ENCODE measurements at regions not wholly inside any gene's neighbourhood (a gene's known extent, or its start where the extent isn't known, plus 50 kb on each side); places are given as distances from the start of the nearest gene placed in this dataset.

DNA sequence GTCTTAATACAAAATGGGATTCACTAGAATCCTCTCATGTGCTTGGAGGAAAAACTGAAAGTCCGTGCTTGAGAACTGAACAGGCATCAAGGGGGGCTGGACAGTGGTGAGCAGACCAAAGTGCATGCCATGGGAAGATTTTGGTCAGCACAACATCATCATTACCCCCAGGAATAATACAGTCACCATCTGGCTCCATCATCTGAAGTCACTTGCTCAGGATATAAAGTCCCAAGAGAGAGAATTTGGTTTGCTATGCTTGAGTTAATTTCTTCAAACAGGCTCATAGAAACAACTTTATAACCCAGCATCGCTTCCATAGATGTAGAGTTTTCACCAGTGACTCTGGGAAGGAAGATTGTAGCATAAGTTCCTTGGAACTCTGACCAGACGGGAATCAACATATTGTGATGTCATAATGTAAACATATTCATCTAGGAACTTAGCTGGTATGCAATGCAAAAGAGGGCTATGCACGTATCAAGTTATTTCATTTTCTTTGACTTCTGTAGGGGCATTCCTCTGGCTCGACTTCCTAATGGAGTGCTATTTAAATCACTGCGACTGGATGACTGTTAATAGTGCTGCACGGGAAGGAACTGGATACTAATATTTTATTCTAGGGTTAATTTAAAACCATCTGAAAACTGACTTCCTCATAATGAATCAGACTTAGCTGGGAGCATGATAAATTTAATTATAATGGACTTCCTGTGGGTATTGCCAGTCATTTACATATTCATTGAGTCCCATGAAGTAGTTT lies 145.2 kb downstream of the MTRR start:
- H3K4me1 Mint-ChIP-seq (ENCODE audit: low read depth) = no peaks in the 10 kb centered on the region
- H3K9me3 Mint-ChIP-seq = peaks cover 6% of the 10 kb centered on the region
- no peak overlapping the region for H3K4me3 Mint-ChIP-seq
- no peak overlapping the region for H3K27ac Mint-ChIP-seq
- no peaks in the 10 kb centered on the region for H3K27me3 Mint-ChIP-seq
- H3K36me3 Mint-ChIP-seq (ENCODE audit: low read depth) = no peaks in the 10 kb centered on the region

DNA sequence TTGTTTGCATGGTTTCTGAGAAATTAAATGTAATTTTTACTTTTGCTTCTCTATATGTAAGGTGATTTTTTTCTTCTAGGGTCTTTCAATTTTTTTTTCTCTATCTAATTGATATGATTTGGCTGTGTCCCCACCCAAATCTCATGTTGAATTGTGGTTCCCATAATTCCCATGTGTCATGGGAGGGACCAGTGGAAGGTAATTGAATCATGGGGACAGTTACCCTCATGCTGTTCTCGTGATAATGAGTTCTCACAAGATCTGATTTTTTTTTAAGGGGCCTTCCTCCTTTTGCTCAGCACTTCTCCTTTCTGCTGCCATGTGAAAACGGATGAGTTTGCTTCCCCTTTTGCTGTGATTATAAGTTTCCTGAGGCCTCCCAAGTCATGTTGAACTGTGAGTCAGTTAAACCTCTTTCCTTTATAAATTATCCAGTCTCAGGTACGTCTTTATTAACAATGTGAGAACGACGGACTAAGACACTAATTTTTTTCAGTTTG lies 150.8 kb downstream of the MTRR start:
- Mint-ChIP-seq H3K4me3 (no peak overlapping the region), H3K27ac (no peak overlapping the region), H3K9me3 (peaks cover 19% of the 10 kb centered on the region), H3K27me3 (no peaks in the 10 kb centered on the region), H3K4me1 (ENCODE audit: low read depth) (peaks cover 4% of the 10 kb centered on the region), H3K36me3 (ENCODE audit: low read depth) (no peaks in the 10 kb centered on the region)

DNA sequence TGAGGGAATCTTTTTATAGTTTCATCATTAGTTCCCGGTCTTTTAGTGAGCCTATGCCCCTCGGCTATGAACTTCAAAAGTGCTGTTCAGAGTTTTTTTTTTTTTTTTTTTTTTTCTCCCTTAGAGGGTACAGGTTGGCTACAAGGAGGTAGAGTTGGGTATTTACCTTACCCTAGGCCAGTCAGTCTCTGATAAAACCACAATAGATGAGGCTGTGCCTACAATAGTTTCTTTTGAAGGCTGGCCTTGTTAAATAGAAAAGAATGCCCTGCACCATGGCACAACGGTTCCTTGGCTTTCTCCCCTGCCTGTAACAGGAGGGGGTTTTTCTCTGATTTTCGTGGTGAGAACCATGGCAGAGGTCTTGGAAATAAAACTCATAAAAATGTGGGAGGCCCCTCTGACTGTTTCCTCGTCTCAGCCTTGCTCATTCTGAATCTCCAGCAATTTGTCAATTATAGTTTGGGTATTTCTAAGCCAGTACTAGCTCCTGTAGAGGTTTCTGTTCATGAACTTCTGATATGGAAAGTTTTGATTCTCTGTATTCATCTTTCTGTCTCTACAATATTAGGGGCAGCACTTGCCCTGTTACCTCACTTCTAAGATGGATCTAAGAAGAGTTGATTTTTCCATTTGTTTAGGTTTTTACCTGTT lies 152.0 kb downstream of the MTRR start:
- Mint-ChIP-seq H3K4me3 (no peak overlapping the region), H3K4me1 (ENCODE audit: low read depth) (peaks cover 4% of the 10 kb centered on the region), H3K27me3 (no peaks in the 10 kb centered on the region), H3K27ac (no peak overlapping the region), H3K36me3 (ENCODE audit: low read depth) (no peaks in the 10 kb centered on the region), H3K9me3 (peaks cover 19% of the 10 kb centered on the region)

DNA sequence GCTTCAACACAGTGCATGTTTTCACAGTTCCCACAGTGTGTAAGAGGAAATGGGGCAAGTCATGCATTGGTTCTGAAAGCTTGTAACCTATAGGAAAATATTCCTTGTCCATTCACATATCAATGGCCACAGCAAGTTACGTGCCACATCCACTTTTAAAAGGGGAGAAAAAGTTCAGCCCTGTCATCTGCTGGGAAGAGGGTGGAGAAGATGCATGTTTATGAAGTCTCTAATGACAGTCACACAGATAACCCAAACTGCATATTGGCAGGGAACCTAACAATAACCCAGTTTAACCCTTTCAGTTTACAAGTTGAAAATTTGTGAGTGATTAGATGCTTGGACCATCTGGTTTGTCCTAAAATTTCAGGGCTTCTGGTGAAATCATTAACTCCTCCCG lies 159.3 kb downstream of the MTRR start:
- H3K4me1 Mint-ChIP-seq (ENCODE audit: low read depth) = no peaks in the 10 kb centered on the region
- no peak overlapping the region for H3K4me3 Mint-ChIP-seq
- H3K27ac Mint-ChIP-seq = no peak overlapping the region
- no peaks in the 10 kb centered on the region for H3K27me3 Mint-ChIP-seq
- H3K36me3 Mint-ChIP-seq (ENCODE audit: low read depth) = no peaks in the 10 kb centered on the region
- H3K9me3 Mint-ChIP-seq = no peaks in the 10 kb centered on the region

DNA sequence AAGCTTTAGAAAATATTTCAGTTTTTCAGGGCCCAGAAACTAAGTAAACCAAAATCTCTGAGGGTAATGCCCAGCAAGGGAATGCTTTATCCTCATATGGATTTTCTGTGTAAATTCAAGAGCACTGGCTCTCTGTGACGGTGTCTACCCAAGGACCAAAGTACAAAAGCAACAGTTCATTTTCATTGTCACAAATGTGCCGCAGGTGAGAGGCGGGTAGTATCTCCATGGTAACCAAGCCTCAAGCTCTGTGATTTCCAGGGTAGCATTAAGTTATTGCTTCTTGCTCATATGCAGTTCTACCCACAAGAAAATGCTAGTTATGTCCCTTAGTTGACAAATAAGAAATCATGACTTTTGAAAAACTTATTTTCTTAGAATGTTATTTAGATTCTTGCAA lies 164.3 kb downstream of the MTRR start:
- Mint-ChIP-seq H3K36me3 (ENCODE audit: low read depth) (no peaks in the 10 kb centered on the region), H3K9me3 (no peaks in the 10 kb centered on the region), H3K4me1 (ENCODE audit: low read depth) (no peaks in the 10 kb centered on the region)

DNA sequence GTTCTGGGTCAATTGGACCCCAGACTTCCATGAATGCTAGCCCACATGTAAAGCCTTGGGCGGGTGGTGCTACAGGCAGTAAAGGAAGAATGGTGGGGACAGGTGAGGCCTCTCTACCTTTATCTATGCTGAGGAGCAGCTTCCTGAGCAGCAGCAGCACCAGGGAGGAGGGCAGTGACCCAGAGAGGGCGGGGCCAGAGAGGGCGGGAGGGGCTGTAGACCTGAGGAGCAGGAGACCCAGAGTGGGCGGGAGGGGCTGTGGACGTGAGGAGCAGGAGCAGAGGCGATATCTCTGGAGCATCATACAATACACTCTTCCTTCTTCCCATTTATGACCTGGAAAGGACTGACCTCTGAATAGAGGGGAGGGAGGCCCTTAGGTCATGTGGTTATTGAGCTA lies 165.9 kb downstream of the MTRR start:
- Mint-ChIP-seq H3K36me3 (ENCODE audit: low read depth) (no peaks in the 10 kb centered on the region), H3K9me3 (no peaks in the 10 kb centered on the region), H3K4me1 (ENCODE audit: low read depth) (no peaks in the 10 kb centered on the region), H3K27me3 (peaks cover 3% of the 10 kb centered on the region), H3K4me3 (no peak overlapping the region), H3K27ac (no peak overlapping the region)

More for the DNA sequence above, 164.3 kb downstream of the MTRR start:
- Mint-ChIP-seq H3K27me3 (peaks cover 3% of the 10 kb centered on the region), H3K4me3 (no peak overlapping the region), H3K27ac (no peak overlapping the region)

DNA sequence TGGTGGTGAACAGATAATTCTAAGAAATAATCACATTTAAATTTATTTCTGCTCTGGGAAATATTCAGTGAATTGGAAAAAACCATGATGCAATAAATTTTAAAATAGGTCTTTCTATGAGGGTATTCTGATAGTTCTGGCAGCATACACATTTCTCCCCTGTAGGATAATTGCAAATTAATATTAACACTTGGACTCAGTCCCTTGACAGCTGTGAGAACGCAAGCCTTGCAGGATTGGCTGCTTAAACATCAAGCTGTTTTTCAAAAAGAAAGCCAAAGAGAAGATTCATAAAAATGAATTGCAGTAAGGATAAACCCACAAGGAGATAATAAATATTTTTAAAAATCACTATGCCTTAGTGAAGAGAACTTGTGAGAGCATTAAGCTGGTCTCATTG lies 180.0 kb downstream of the MTRR start:
- no peaks in the 10 kb centered on the region for H3K4me1 Mint-ChIP-seq (ENCODE audit: low read depth)
- H3K4me3 Mint-ChIP-seq = no peak overlapping the region
- H3K27ac Mint-ChIP-seq = no peak overlapping the region
- H3K9me3 Mint-ChIP-seq = peaks cover 7% of the 10 kb centered on the region
- no peaks in the 10 kb centered on the region for H3K36me3 Mint-ChIP-seq (ENCODE audit: low read depth)
- H3K27me3 Mint-ChIP-seq = no peaks in the 10 kb centered on the region

DNA sequence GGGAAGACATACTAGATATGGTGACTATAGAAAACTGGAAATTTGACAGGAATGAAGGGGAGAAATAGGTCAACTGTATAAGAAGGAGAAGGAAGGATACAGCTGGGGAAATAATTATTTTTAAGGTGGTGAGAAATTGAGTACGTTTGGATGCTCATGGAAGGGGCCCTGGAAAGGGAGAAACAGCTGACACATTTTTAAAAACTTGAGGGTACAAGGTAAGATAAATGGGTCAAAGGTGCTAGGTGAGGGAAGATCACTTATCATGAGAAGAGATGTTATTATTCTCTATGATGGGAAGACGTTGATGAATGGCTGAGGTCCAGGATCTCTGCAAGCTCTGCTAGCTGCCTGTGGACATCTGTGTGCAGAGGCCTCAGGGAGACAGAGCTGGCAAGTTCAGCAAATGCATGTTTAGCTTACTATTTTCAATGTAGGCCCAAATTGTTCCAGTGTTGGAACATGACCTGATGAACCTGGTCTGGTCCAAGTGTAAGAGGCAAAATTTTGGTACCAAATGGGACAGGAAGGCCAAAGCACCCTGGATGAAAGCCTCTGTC lies 181.7 kb downstream of the MTRR start:
- H3K4me3 Mint-ChIP-seq = no peak overlapping the region
- H3K36me3 Mint-ChIP-seq (ENCODE audit: low read depth) = no peaks in the 10 kb centered on the region
- H3K4me1 Mint-ChIP-seq (ENCODE audit: low read depth) = no peaks in the 10 kb centered on the region
- H3K27me3 Mint-ChIP-seq = no peaks in the 10 kb centered on the region
- H3K27ac Mint-ChIP-seq = no peak overlapping the region
- peaks cover 7% of the 10 kb centered on the region for H3K9me3 Mint-ChIP-seq

DNA sequence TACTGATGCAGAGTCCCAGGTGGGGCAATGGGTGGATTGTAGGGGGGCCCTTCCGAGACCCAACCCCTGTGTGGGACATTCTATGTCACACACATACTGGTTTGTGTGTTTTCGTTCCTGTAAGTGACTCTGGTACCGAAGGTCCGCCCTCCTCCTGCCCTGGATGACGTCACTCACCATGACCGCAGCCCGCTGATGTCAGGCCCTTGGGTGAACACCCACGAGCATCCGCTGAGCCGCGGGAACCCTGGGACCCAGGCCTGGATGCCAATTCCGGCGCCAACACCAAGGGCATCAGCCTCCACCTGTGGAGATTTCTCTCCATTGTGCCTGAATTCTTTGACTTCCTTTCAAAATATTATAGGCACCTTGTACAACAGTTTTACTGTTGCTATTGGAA lies 184.3 kb downstream of the MTRR start:
- no peaks in the 10 kb centered on the region for H3K4me1 Mint-ChIP-seq (ENCODE audit: low read depth)
- peaks cover 7% of the 10 kb centered on the region for H3K9me3 Mint-ChIP-seq
- H3K36me3 Mint-ChIP-seq (ENCODE audit: low read depth) = no peaks in the 10 kb centered on the region
- no peak overlapping the region for H3K27ac Mint-ChIP-seq
- H3K4me3 Mint-ChIP-seq = no peak overlapping the region
- H3K27me3 Mint-ChIP-seq = no peaks in the 10 kb centered on the region

DNA sequence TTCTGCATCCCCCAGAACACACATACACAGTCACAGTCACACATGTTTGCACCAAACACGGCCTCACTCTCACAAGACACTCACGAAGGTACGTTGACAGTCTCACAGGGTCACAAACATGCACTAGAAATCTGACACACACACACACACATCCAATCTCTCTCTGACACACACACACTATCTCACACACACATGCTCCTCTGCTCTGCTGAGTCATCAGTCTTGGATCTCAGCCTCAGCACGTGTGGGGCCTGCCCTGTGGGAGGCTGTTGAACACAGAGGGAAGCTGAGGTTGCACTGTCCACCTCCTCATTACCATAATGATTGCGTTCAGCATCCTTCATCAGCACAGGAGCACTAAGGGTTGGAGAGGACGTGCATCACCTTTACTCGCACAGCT lies 188.8 kb downstream of the MTRR start:
- Mint-ChIP-seq H3K36me3 (ENCODE audit: low read depth) (no peaks in the 10 kb centered on the region), H3K27me3 (no peaks in the 10 kb centered on the region), H3K9me3 (no peaks in the 10 kb centered on the region), H3K4me1 (ENCODE audit: low read depth) (no peaks in the 10 kb centered on the region), H3K4me3 (no peak overlapping the region), H3K27ac (no peak overlapping the region)

DNA sequence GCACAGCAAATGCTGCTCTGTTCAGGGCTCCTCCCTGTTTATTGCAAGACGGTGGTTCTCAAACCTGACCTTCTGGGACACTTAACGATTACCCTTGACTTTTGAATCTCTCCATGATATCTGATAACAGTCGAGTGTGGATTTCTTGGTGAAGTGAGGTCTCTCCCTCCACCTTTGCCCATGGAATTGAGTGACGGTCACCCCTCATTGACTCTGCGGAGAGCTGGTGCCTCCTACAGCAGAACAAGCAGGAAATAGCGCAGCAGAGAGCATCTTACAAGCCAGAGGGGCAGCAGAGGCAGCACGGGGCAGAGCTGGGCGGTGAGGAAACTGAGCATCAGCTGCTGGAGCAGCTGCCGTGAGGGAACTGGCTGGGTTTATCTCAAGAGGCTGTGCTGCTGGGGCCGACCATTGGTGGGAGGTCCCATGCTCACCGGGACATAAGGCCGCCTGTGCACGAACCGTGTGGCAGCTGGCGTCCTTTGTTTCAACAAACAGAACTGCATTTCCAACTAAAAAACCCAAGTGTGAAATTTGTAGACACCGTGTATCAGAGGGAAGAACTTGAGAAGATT lies 189.8 kb downstream of the MTRR start:
- no peaks in the 10 kb centered on the region for H3K4me1 Mint-ChIP-seq (ENCODE audit: low read depth)
- no peak overlapping the region for H3K27ac Mint-ChIP-seq
- H3K36me3 Mint-ChIP-seq (ENCODE audit: low read depth) = no peaks in the 10 kb centered on the region
- no peaks in the 10 kb centered on the region for H3K9me3 Mint-ChIP-seq
- no peak overlapping the region for H3K4me3 Mint-ChIP-seq
- H3K27me3 Mint-ChIP-seq = no peaks in the 10 kb centered on the region

DNA sequence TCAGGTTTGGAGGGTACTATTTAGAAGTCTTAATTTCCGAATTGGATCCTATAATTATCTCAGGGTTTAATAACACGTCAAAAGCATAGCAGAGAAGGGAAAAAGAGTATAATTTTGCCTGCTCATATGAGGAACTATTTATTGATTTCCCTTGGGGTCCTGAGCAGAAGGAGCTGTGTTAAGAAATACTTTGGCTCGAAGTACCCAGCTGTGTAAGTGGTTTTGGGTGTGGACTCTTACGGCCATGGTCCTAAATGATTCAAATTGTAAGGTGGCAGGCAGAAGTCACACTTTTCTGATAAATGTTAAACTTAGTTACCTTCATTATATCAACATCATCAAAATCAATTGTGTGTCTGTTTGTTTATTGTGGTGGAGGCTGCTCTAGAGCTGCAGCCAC lies 190.4 kb downstream of the MTRR start:
- Mint-ChIP-seq H3K4me3 (no peak overlapping the region), H3K27me3 (no peaks in the 10 kb centered on the region)

DNA sequence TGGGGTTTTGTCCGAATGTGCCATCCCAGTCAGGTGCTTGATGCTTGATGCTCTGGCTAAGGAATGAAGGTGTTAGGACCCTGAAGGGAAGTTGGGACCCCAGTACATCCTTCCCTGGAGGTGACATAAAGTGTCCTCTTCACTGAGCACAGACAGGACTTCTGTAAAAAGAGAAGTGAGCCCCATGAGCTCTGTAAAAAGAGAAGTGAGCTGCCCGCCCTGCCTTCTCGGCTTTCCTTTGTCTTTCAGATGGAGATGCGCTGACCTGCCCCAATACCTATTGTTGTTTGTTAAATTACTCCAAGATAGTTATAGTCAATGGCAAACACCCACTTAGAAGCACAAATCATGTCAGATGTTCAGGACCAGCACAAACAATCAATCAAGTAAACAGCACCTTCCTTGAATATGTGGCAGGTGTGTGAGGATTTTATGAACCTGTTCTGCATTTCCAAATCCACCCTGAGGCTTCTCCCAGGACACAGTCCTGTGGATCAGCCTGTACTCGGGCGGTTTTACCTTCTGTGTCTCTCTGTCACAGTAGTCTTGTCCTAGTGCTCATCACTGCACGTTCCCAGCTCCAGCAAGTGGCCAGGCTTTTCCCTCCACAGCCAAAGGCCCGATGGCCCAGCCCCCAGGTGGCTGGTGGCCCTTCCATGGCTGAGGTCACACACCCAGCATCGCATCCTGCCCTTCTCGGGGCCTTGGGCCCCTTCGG lies 191.4 kb downstream of the MTRR start:
- Mint-ChIP-seq H3K27ac (no peak overlapping the region), H3K27me3 (no peaks in the 10 kb centered on the region)

More for the DNA sequence above, 190.4 kb downstream of the MTRR start:
- no peaks in the 10 kb centered on the region for H3K4me1 Mint-ChIP-seq (ENCODE audit: low read depth)
- no peaks in the 10 kb centered on the region for H3K36me3 Mint-ChIP-seq (ENCODE audit: low read depth)
- H3K27ac Mint-ChIP-seq = no peak overlapping the region
- H3K9me3 Mint-ChIP-seq = no peaks in the 10 kb centered on the region

DNA sequence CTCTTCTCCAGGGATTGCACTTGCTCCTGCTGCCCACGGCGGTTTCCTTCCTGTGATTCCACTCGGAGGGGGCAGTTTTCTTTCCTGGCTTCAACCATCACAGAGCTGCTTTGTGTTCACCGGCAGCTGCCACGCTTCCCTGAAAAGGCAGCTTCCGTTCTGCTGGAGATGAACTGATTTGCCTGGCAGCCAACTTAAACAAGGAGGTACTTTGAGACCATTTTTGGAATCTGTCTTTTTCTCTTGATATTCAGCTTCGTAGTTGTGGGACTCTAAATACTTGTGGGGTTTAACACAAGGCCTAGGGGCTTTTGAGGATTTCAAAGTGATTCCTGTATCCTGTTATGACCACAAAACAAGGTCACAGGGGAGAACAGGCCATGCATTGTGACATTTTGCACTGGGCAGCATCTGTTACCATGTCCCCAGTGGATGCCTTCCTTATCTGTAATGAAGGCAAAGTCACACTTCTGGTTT lies 192.0 kb downstream of the MTRR start:
- Mint-ChIP-seq H3K4me1 (ENCODE audit: low read depth) (no peaks in the 10 kb centered on the region), H3K4me3 (no peak overlapping the region), H3K27me3 (no peaks in the 10 kb centered on the region), H3K36me3 (ENCODE audit: low read depth) (no peaks in the 10 kb centered on the region), H3K27ac (no peak overlapping the region), H3K9me3 (no peaks in the 10 kb centered on the region)

More for the DNA sequence above, 191.4 kb downstream of the MTRR start:
- Mint-ChIP-seq H3K4me3 (no peak overlapping the region), H3K36me3 (ENCODE audit: low read depth) (no peaks in the 10 kb centered on the region), H3K4me1 (ENCODE audit: low read depth) (no peaks in the 10 kb centered on the region), H3K9me3 (no peaks in the 10 kb centered on the region)

Measured in stimulated activated naive CD8-positive, alpha-beta T cell treated with anti-CD3 and anti-CD28 coated beads, Interleukin-15, Interleukin-2, amounts not matched to agents 100 ng/mL and 50 ng/mL, for 24 hours (primary cell).